K562 (cell line): ENCODE measurements at regions not wholly inside any gene's neighbourhood (a gene's known extent, or its start where the extent isn't known, plus 50 kb on each side); places are given as distances from the start of the nearest gene placed in this dataset.

Experiments used
- EP300 ChIP-seq: IDR thresholded peaks from 2 replicates; pipeline ENCODE4 v1.6.1; 2012; ENCODE audit warnings: low read length, improper control_type of control experiment
- GATAD2B ChIP-seq: fragments of 450-650 bp; IDR thresholded peaks from 2 replicates; pipeline ENCODE4 v1.6.1; 2017; ENCODE audit warnings: mild to moderate bottlenecking, borderline replicate concordance
- HDAC8 ChIP-seq: fragments of 450-650 bp; IDR thresholded peaks from 2 replicates; pipeline ENCODE4 v1.6.1; 2016; ENCODE audit warnings: mild to moderate bottlenecking, missing genetic modification characterization, moderate library complexity, missing compliant biosample characterization
- MCM7 ChIP-seq, 2 experiments: fragments of 450-650 bp; IDR thresholded peaks; 2 replicates each; pipeline ENCODE4 v1.6.1; 2016 to 2018
- MEF2A ChIP-seq: IDR thresholded peaks from 2 replicates; pipeline ENCODE4 v1.6.1; 2011; ENCODE audit warnings: low read depth, mild to moderate bottlenecking, low read length, moderate library complexity; ENCODE audit not compliant: control insufficient read depth
- PYGO2 ChIP-seq: fragments of 450-650 bp; IDR thresholded peaks from 2 replicates; pipeline ENCODE4 v1.6.1; 2016; ENCODE audit warnings: mild to moderate bottlenecking, missing genetic modification characterization, moderate library complexity, missing compliant biosample characterization
- RBM25 ChIP-seq: fragments of 200-400 bp; formaldehyde crosslinking; IDR thresholded peaks from 2 replicates; pipeline ENCODE4 v1.6.1; 2018; ENCODE audit warnings: low read length, low read depth, moderate library complexity; ENCODE audit not compliant: severe bottlenecking
- SOX6 ChIP-seq: fragments of 450-650 bp; IDR thresholded peaks from 2 replicates; pipeline ENCODE4 v1.6.1; 2014; ENCODE audit warnings: mild to moderate bottlenecking
- TRIM24 ChIP-seq, 2 experiments: fragments of 450-650 bp; IDR thresholded peaks; 2 replicates each; pipeline ENCODE4 v1.6.1; 2016
- ZKSCAN1 ChIP-seq: fragments of 150-350 bp; IDR thresholded peaks from 2 replicates; pipeline ENCODE4 v1.6.1; 2016; ENCODE audit warnings: low read depth, low read length
- ZNF79 ChIP-seq: fragments of 250-450 bp; sonication (Bioruptor Pico); IDR thresholded peaks from 2 replicates; pipeline ENCODE4 v1.4.0; 2020; ENCODE audit warnings: low read depth, mild to moderate bottlenecking, moderate library complexity
- TF ChIP-seq, protein P1 (sequence below): sonication (generic); formaldehyde crosslinking; IDR thresholded peaks from 2 replicates; pipeline ENCODE4 v1.8.1; 2023; ENCODE audit warnings: mild to moderate bottlenecking, missing genetic modification reagents
- TF ChIP-seq, protein P2 (sequence below): sonication (generic); formaldehyde crosslinking; IDR thresholded peaks from 2 replicates; pipeline ENCODE4 v1.8.0; 2022; ENCODE audit warnings: missing genetic modification reagents, mild to moderate bottlenecking, moderate library complexity, borderline replicate concordance
- TF ChIP-seq, protein P3 (sequence below): IDR thresholded peaks from 2 replicates; pipeline ENCODE4 v1.6.1; 2016; ENCODE audit warnings: missing genetic modification characterization, missing compliant biosample characterization
- TF ChIP-seq, protein P4 (sequence below), 2 experiments: fragments of 450-650 bp; IDR thresholded peaks; 2 replicates each; pipeline ENCODE4 v1.6.1; 2018; ENCODE audit warnings: mild to moderate bottlenecking in 2 of 2, low read depth in 1 of 2; ENCODE audit not compliant: partially characterized antibody in 2 of 2
- TF ChIP-seq, protein P5 (sequence below): fragments of 450-650 bp; IDR thresholded peaks from 2 replicates; pipeline ENCODE4 v1.6.1; 2018; ENCODE audit not compliant: partially characterized antibody

DNA sequence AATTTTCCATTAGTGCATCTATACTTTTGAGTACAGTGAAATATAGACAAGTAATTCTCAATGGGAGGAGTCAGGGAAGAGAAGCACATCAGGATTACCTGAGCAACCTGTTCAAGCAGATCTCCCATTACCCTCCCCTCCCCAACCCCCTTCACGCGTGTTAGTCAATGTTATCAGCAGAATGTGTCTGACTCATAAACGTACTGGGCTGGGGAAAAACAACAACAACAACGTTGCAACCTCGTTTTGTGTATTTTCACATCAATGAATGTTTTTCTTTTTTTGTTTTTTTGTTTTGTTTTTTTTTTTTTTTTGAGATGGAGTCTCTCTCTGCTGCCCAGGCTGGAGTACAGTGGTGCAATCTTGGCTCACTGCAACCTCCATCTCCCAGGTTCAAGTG, 287.0 kb upstream of the STXBP5 start (continued):
- TF ChIP-seq HDAC8 (no peak), MCM7 (IDR thresholded peaks at IDR 0.05) (no peak), TRIM24 (IDR thresholded peaks at IDR 0.05) (peak in 1 of 2 experiments; percentile 71; a peak in 2 of 4 replicates), ZKSCAN1 (no peak), PYGO2 (tag) (no peak), ZNF79 (CRISPR knock-in tag) (no peak), EP300 (peak; percentile 52; the same call in 1 of the 2 replicates), MEF2A (no peak), GATAD2B (no peak), RBM25 (peak; percentile 71), SOX6 (peak; percentile 40; the same call in 1 of the 2 replicates)
- TF ChIP-seq, protein P1, sequence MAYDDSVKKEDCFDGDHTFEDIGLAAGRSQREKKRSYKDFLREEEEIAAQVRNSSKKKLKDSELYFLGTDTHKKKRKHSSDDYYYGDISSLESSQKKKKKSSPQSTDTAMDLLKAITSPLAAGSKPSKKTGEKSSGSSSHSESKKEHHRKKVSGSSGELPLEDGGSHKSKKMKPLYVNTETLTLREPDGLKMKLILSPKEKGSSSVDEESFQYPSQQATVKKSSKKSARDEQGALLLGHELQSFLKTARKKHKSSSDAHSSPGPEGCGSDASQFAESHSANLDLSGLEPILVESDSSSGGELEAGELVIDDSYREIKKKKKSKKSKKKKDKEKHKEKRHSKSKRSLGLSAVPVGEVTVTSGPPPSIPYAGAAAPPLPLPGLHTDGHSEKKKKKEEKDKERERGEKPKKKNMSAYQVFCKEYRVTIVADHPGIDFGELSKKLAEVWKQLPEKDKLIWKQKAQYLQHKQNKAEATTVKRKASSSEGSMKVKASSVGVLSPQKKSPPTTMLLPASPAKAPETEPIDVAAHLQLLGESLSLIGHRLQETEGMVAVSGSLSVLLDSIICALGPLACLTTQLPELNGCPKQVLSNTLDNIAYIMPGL (CRISPR knock-in tag), result no peak
- TF ChIP-seq, protein P2, sequence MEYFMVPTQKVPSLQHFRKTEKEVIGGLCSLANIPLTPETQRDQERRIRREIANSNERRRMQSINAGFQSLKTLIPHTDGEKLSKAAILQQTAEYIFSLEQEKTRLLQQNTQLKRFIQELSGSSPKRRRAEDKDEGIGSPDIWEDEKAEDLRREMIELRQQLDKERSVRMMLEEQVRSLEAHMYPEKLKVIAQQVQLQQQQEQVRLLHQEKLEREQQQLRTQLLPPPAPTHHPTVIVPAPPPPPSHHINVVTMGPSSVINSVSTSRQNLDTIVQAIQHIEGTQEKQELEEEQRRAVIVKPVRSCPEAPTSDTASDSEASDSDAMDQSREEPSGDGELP, result no peak
- TF ChIP-seq, protein P3, sequence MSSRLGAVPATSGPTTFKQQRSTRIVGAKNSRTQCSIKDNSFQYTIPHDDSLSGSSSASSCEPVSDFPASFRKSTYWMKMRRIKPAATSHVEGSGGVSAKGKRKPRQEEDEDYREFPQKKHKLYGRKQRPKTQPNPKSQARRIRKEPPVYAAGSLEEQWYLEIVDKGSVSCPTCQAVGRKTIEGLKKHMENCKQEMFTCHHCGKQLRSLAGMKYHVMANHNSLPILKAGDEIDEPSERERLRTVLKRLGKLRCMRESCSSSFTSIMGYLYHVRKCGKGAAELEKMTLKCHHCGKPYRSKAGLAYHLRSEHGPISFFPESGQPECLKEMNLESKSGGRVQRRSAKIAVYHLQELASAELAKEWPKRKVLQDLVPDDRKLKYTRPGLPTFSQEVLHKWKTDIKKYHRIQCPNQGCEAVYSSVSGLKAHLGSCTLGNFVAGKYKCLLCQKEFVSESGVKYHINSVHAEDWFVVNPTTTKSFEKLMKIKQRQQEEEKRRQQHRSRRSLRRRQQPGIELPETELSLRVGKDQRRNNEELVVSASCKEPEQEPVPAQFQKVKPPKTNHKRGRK (tag), result peak; percentile 72; the same call in 1 of the 2 replicates
- TF ChIP-seq, protein P4, sequence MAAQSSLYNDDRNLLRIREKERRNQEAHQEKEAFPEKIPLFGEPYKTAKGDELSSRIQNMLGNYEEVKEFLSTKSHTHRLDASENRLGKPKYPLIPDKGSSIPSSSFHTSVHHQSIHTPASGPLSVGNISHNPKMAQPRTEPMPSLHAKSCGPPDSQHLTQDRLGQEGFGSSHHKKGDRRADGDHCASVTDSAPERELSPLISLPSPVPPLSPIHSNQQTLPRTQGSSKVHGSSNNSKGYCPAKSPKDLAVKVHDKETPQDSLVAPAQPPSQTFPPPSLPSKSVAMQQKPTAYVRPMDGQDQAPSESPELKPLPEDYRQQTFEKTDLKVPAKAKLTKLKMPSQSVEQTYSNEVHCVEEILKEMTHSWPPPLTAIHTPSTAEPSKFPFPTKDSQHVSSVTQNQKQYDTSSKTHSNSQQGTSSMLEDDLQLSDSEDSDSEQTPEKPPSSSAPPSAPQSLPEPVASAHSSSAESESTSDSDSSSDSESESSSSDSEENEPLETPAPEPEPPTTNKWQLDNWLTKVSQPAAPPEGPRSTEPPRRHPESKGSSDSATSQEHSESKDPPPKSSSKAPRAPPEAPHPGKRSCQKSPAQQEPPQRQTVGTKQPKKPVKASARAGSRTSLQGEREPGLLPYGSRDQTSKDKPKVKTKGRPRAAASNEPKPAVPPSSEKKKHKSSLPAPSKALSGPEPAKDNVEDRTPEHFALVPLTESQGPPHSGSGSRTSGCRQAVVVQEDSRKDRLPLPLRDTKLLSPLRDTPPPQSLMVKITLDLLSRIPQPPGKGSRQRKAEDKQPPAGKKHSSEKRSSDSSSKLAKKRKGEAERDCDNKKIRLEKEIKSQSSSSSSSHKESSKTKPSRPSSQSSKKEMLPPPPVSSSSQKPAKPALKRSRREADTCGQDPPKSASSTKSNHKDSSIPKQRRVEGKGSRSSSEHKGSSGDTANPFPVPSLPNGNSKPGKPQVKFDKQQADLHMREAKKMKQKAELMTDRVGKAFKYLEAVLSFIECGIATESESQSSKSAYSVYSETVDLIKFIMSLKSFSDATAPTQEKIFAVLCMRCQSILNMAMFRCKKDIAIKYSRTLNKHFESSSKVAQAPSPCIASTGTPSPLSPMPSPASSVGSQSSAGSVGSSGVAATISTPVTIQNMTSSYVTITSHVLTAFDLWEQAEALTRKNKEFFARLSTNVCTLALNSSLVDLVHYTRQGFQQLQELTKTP (IDR thresholded peaks at IDR 0.05; ENCODE audit: low read depth in 1 of 2, partially characterized antibody in 2 of 2), result peak in 1 of 2 experiments; percentile 70
- TF ChIP-seq, protein P5, sequence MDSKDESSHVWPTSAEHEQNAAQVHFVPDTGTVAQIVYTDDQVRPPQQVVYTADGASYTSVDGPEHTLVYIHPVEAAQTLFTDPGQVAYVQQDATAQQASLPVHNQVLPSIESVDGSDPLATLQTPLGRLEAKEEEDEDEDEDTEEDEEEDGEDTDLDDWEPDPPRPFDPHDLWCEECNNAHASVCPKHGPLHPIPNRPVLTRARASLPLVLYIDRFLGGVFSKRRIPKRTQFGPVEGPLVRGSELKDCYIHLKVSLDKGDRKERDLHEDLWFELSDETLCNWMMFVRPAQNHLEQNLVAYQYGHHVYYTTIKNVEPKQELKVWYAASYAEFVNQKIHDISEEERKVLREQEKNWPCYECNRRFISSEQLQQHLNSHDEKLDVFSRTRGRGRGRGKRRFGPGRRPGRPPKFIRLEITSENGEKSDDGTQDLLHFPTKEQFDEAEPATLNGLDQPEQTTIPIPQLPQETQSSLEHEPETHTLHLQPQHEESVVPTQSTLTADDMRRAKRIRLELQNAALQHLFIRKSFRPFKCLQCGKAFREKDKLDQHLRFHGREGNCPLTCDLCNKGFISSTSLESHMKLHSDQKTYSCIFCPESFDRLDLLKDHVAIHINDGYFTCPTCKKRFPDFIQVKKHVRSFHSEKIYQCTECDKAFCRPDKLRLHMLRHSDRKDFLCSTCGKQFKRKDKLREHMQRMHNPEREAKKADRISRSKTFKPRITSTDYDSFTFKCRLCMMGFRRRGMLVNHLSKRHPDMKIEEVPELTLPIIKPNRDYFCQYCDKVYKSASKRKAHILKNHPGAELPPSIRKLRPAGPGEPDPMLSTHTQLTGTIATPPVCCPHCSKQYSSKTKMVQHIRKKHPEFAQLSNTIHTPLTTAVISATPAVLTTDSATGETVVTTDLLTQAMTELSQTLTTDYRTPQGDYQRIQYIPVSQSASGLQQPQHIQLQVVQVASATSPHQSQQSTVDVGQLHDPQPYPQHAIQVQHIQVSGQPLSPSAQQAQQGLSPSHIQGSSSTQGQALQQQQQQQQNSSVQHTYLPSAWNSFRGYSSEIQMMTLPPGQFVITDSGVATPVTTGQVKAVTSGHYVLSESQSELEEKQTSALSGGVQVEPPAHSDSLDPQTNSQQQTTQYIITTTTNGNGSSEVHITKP, result no peak
